GDM1 (cell line): ENCODE measurements at regions not wholly inside any gene's neighbourhood (a gene's known extent, or its start where the extent isn't known, plus 50 kb on each side); places are given as distances from the start of the nearest gene placed in this dataset.
"Not testable (repeated sequence)": the region's sequence is repeated elsewhere in the genome, so short reads cannot be mapped to it uniquely, and the experiment has no call there.

Experiments
- DNase-seq: peaks from one replicate; lab custom pipeline; 2025; lab: John Stamatoyannopoulos, UW

GRCh38 chr6:12546410-12547002 lies 170.1 kb upstream of the PHACTR1 start:
- no peak for DNase-seq

- DNase-seq: no peak
Measured at GRCh38 chr6:12548526-12548925, 168.0 kb upstream of the PHACTR1 start.

GRCh38 chr6:12549445-12549844 lies 167.1 kb upstream of the PHACTR1 start:
- not testable (repeated sequence) for DNase-seq

GRCh38 chr6:12554820-12555219 lies 161.7 kb upstream of the PHACTR1 start:
- not testable (repeated sequence) for DNase-seq

- no peak for DNase-seq
Measured at GRCh38 chr6:12555267-12555666, 161.3 kb upstream of the PHACTR1 start.

GRCh38 chr6:12555781-12556180 lies 160.8 kb upstream of the PHACTR1 start:
- no peak for DNase-seq

- no peak for DNase-seq
Measured at GRCh38 chr6:12557765-12558164, 158.8 kb upstream of the PHACTR1 start.

GRCh38 chr6:12560315-12560714 lies 156.3 kb upstream of the PHACTR1 start:
- DNase-seq: no peak

- no peak for DNase-seq
Measured at GRCh38 chr6:12566618-12567123, 149.9 kb upstream of the PHACTR1 start.

- no peak for DNase-seq
Measured at GRCh38 chr6:12567682-12568081, 148.9 kb upstream of the PHACTR1 start.

GRCh38 chr6:12569646-12570045 lies 146.9 kb upstream of the PHACTR1 start:
- DNase-seq: no peak

- no peak for DNase-seq
Measured at GRCh38 chr6:12570461-12571030, 146.0 kb upstream of the PHACTR1 start.

- no peak for DNase-seq
Measured at GRCh38 chr6:12572896-12573827, 143.4 kb upstream of the PHACTR1 start.

GRCh38 chr6:12575961-12576360 lies 140.6 kb upstream of the PHACTR1 start:
- no peak for DNase-seq

GRCh38 chr6:12576389-12576788 lies 140.2 kb upstream of the PHACTR1 start:
- DNase-seq: no peak

GRCh38 chr6:12577124-12577850 lies 139.3 kb upstream of the PHACTR1 start:
- no peak for DNase-seq

GRCh38 chr6:12578097-12578496 lies 138.5 kb upstream of the PHACTR1 start:
- DNase-seq: no peak

GRCh38 chr6:12578751-12579150 lies 137.8 kb upstream of the PHACTR1 start:
- no peak for DNase-seq

GRCh38 chr6:12580290-12580689 lies 136.3 kb upstream of the PHACTR1 start:
- no peak for DNase-seq

- no peak for DNase-seq
Measured at GRCh38 chr6:12582421-12583110, 134.0 kb upstream of the PHACTR1 start.

- DNase-seq: no peak
Measured at GRCh38 chr6:12584631-12585405, 131.7 kb upstream of the PHACTR1 start.
